ENCODE measurements at regions not wholly inside any gene's neighbourhood (a gene's known extent, or its start where the extent isn't known, plus 50 kb on each side); places are given as distances from the start of the nearest gene placed in this dataset.

GRCh38 chr6:133016631-133017030 lies 202.3 kb downstream of the RPS12 start:
- no peak for TF ChIP-seq POLR2AphosphoS5 (IDR thresholded peaks at IDR 0.05)
- TF ChIP-seq CTCF (IDR thresholded peaks at IDR 0.05) = no peak
